DMS79 (cell line): ENCODE measurements at regions not wholly inside any gene's neighbourhood (a gene's known extent, or its start where the extent isn't known, plus 50 kb on each side); places are given as distances from the start of the nearest gene placed in this dataset.

Experiments used
- DNase-seq: peaks from one replicate; lab custom pipeline; 2025; lab: John Stamatoyannopoulos, UW

DNA sequence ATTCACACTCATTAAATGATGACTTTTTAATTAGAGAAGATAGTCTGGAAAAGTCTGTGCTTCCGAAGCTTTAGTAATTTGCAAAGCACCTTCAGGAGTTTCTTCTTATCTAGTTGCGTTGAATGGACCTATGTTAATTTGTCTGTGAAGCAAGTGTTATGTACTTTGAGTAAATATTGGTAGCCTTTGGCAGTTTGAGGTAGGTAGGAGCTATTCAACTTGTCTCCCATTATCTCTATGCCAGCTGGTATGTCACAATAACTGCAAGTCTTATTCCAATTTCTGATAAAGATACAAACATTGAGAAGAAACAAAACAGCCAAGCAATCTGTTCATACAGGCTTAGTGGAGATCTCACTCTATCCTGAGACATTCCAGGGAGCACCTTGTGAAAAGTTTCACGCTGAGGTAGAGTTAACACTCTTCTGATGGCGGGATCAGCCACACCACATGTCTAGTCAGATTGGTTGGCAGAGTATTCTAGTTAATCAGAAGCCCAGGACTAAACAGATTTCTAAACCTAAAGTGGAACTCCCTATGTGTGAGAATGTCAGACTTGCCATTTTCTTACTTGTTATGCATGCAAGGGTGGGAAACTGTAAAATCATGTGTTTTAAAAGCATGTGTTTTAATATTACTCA lies 219.8 kb upstream of the MANEA start:
- no peak for DNase-seq

DNA sequence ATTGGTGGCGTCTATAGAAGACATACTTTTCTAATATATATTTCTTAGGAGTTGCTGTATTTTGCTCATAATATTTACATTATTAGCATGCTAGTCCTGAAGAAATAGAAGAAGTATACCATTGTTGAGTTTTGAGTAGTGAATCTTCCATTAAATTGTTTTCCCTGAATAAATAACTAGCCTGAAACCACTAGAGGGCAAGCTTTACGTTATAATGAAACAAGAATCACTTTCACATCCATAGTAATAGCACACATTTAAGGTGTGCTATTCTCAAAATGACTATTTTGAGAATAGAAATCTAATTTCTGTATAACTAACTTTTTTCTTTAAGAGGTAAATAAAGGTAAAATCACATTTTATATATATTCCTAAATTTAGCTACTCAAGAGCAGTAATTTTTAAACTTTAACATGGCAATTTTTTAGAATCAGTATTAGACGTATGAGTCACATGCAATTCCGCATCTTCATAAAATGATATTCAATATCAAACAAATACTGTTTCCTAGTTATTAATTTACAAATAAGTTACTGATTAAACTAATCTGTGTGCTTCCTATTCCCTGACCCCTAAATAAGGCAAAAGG lies 213.2 kb upstream of the MANEA start:
- peak; percentile 0 for DNase-seq

DNA sequence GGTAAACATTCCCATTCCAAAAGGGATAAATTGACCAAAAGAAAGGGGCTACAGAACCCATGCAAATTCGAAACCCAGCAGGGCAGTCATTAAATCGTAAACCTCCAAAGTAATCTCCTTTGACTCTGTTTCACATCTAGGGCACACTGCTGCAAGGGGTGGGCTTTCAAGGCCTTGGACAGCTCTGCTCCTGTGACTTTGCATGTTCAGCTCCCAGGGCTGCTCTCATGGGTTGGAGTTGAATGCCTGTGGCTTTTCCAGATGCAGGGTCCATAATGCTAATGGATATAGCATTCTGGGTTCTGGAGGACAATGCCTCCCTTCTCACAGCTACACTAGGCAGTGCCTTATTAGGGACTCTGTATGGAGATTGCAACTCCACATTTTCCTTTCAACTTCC lies 211.9 kb upstream of the MANEA start:
- no peak for DNase-seq

- no peak for DNase-seq
Observed at GRCh38 chr6:95366414-95366813, 210.9 kb upstream of the MANEA start.

DNA sequence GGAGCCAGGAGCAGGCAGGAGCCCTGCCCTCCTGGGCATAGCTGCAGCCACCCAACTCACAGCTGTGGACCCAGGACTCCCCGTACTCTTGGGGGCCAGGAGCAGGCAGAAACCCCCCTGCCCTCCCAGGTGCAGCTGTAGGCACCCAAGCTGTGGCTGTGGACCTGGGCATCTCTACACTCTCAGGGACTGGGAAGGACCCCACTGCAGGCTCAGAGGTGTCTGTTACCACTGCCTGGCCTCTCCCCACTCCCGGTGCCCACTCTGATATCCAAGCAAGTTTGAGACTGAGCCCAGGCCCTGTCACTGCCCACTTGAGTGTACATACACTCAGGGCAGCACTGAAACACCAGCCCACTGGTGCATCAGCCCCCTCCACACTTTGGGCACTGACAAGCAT lies 193.5 kb upstream of the MANEA start:
- no peak for DNase-seq

GRCh38 chr6:95384988-95385387 lies 192.3 kb upstream of the MANEA start:
- no peak for DNase-seq

GRCh38 chr6:95387845-95388244 lies 189.5 kb upstream of the MANEA start:
- no peak for DNase-seq

GRCh38 chr6:95404777-95405176 lies 172.6 kb upstream of the MANEA start:
- DNase-seq: no peak

GRCh38 chr6:95408111-95408510 lies 169.2 kb upstream of the MANEA start:
- no peak for DNase-seq

DNA sequence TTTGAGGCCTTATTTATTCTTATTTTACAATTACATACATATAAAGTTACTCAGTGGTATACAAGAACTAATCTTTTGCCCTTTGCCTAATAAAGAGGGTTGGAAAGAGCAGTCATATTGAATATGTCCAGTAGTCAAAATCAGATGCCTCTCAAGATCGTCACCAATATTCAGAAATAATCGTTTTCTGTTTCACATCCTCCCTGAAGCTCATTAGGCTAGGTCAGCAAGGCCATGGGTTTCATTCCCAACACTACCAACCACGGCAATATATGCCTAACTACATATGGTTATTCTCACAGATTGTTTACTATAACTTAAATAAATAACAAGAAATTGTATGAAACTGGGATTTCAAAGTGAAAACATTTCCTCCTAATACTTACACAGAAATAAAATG lies 167.2 kb upstream of the MANEA start:
- no peak for DNase-seq

GRCh38 chr6:95413789-95414188 lies 163.5 kb upstream of the MANEA start:
- no peak for DNase-seq

DNA sequence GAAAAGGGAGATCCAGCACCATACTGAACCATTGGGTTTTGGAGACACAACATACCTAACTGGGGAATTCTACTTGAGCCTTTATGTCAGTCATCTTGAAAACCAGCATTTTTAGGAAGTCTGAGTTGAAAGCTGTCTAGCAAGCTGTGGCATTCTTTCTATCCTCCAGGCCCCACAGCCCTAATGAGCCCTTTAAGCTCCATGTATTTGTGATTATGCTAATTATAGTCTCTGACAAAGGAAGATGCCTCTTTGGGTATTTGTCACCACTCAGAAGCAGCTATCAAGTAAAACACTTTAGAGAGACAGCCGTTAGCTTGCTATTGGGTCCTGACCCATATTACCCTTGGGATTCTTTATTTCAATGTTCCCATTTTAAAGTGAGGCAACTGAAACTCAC lies 159.5 kb upstream of the MANEA start:
- DNase-seq: no peak

- DNase-seq: no peak
Observed at GRCh38 chr6:95420792-95421191, 156.5 kb upstream of the MANEA start.

GRCh38 chr6:95423331-95423730 lies 154.0 kb upstream of the MANEA start:
- DNase-seq: no peak

- no peak for DNase-seq
Observed at GRCh38 chr6:95431637-95432228, 145.6 kb upstream of the MANEA start.

GRCh38 chr6:95439741-95440140 lies 137.6 kb upstream of the MANEA start:
- no peak for DNase-seq

GRCh38 chr6:95448208-95448607 lies 129.1 kb upstream of the MANEA start:
- DNase-seq: no peak

DNA sequence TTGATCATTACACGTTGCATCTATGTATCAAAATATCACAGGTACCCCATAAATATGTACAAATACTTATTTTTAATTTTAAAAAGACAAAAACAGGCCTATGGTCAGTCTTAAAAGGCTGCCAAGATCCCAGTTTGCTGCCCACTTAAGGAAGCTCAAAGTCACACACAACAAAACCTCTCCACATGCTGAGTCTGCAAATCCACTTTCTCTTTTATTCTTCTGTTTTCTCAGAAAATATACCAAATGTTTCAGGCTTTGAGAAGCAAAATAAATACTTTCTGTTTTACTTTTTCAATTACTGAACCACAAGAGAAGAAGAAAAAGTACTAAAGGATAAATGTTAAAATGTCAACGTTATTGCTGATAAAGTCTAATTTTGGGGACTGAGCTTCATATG lies 107.8 kb upstream of the MANEA start:
- DNase-seq: no peak

GRCh38 chr6:95478941-95479340 lies 98.4 kb upstream of the MANEA start:
- DNase-seq: no peak

GRCh38 chr6:95487817-95488216 lies 89.5 kb upstream of the MANEA start:
- DNase-seq: no peak

GRCh38 chr6:95489185-95489863 lies 88.0 kb upstream of the MANEA start:
- DNase-seq: no peak

- DNase-seq: no peak
Observed at GRCh38 chr6:95496769-95497426, 80.4 kb upstream of the MANEA start.
